ENCODE measurements at regions not wholly inside any gene's neighbourhood (a gene's known extent, or its start where the extent isn't known, plus 50 kb on each side); places are given as distances from the start of the nearest gene placed in this dataset.

- H3K9ac ChIP-seq (replicated peaks in 1 of 4; ENCODE audit: extremely low read depth in 1 of 4, low read depth in 3 of 4, low read length in 3 of 4) = no peak overlapping the region
- CTCF ChIA-PET (ENCODE audit: partially characterized antibody) = interaction anchor here (0.7 to 28.1 kb wide), 15 partner anchors 8 to 232 kb away, joined by 3 to 823 read pairs (median 4); no protein-coding TSS in a partner anchor
- FAIRE-seq = no peak
These were observed 115.7 kb upstream of the IPO9 start for GRCh38 chr1:201713086-201713810.

More at GRCh38 chr1:201713086-201713810, 115.7 kb upstream of the IPO9 start:
- no peak overlapping the region for H2BK20ac ChIP-seq (ENCODE audit: low read length)
- no peaks in the 10 kb centered on the region; the same call in 1 of the 2 replicates for H3K23me2 ChIP-seq (ENCODE audit: low read depth, low read length)
- no peaks in the 10 kb centered on the region for H3K79me2 ChIP-seq (ENCODE audit: control insufficient read depth in 1 of 2, insufficient read depth in 2 of 2, low read length in 2 of 2)
- no peak overlapping the region for H2BK5ac ChIP-seq (ENCODE audit: low read depth, low read length)
- H3K4me2 ChIP-seq (ENCODE audit: insufficient read depth in 1 of 2, low read depth in 2 of 2, low read length in 2 of 2) = no peak overlapping the region
- H3K36me3 ChIP-seq (ENCODE audit: control insufficient read depth in 2 of 4, insufficient read depth in 4 of 4, low read length in 3 of 4) = no peaks in the 10 kb centered on the region
- H4K5ac ChIP-seq (ENCODE audit: insufficient read length, low read depth, low read length) = no peak overlapping the region
- H2BK15ac ChIP-seq (ENCODE audit: low read length) = no peak overlapping the region
- TF ChIP-seq BCL11A (IDR thresholded peaks at IDR 0.05; ENCODE audit: low read depth in 2 of 2, low read length in 2 of 2) = no peak
- no peak for TF ChIP-seq SUZ12 (IDR thresholded peaks at IDR 0.05; ENCODE audit: low read length)
- TF ChIP-seq CEBPB (IDR thresholded peaks at IDR 0.05; ENCODE audit: low read depth, low read length) = no peak
- TF ChIP-seq SP4 (IDR thresholded peaks at IDR 0.05; ENCODE audit: low read length) = no peak
- no peak for TF ChIP-seq RBBP5 (IDR thresholded peaks at IDR 0.05; ENCODE audit: borderline replicate concordance, low read depth, low read length)
- TF ChIP-seq CHD2 (IDR thresholded peaks at IDR 0.05; ENCODE audit: low read length) = no peak
- no peak for TF ChIP-seq TBP (IDR thresholded peaks at IDR 0.05; ENCODE audit: low read depth, low read length)
- TF ChIP-seq SRF (IDR thresholded peaks at IDR 0.05; ENCODE audit: low read depth, low read length) = no peak
- TF ChIP-seq SIX5 (IDR thresholded peaks at IDR 0.05; ENCODE audit: low read depth, low read length) = no peak
- TF ChIP-seq BACH1 (IDR thresholded peaks at IDR 0.05; ENCODE audit: low read length) = no peak
- no peak for TF ChIP-seq GABPA (IDR thresholded peaks at IDR 0.05; ENCODE audit: borderline replicate concordance, insufficient read depth, low read length)
- TF ChIP-seq CTBP2 (IDR thresholded peaks at IDR 0.05; ENCODE audit: borderline replicate concordance, insufficient read depth, insufficient read length, low read length) = no peak
- TF ChIP-seq SIN3A (conservative IDR thresholded peaks at IDR 0.05 in 1 of 2, IDR thresholded peaks at IDR 0.05 in 1 of 2; ENCODE audit: low read depth in 1 of 2, low read length in 2 of 2) = no peak
- no peak overlapping the region for H4K91ac ChIP-seq (replicated peaks; ENCODE audit: insufficient read length, low read length)
- H3K14ac ChIP-seq (ENCODE audit: insufficient read length) = no peak overlapping the region
- no peak overlapping the region for H3K4me3 ChIP-seq (ENCODE audit: extremely low read depth in 1 of 4, insufficient read depth in 2 of 4, low read depth in 3 of 4, low read length in 4 of 4)
- H3K18ac ChIP-seq (ENCODE audit: extremely low read depth, low read length) = no peak overlapping the region
- H3K4ac ChIP-seq (replicated peaks; ENCODE audit: insufficient read length, low read depth, low read length) = no peak overlapping the region
- H3K9me3 ChIP-seq (ENCODE audit: insufficient read depth in 2 of 2, low read depth in 1 of 2, low read length in 1 of 2) = no peaks in the 10 kb centered on the region
- H4K8ac ChIP-seq (ENCODE audit: extremely low read depth, insufficient read depth, low read length) = no peak overlapping the region
- no peak overlapping the region for H2BK120ac ChIP-seq (replicated peaks; ENCODE audit: low read depth, low read length)
- H2AFZ ChIP-seq (ENCODE audit: low read length) = no peak overlapping the region
- DNase-seq (ENCODE audit: low read depth in 1 of 2, low spot score in 2 of 2) = no peak
- H3K27ac ChIP-seq (ENCODE audit: low read depth, low read length) = no peak overlapping the region
- H3K23ac ChIP-seq (ENCODE audit: insufficient read length) = no peak overlapping the region
- H4K20me1 ChIP-seq (replicated peaks in 1 of 2; ENCODE audit: control insufficient read depth in 1 of 2, insufficient read depth in 2 of 2, low read length in 2 of 2) = no peaks in the 10 kb centered on the region
- peaks cover 0 to 3% (median 2%) of the 10 kb centered on the region in 4 experiments; a peak in 5 of 7 replicates for H3K4me1 ChIP-seq (replicated peaks in 1 of 4; ENCODE audit: control insufficient read depth in 3 of 4, insufficient read depth in 4 of 4, low read length in 3 of 4)
- 72% methylated on average over 3 of the region's 3 CpGs; no CpG with 5 or more reads in 1 of the 2 experiments for WGBS, 2 experiments (ENCODE audit: extremely low coverage in 1 of 2, insufficient coverage in 1 of 2, insufficient read length in 1 of 2, insufficient replicate concordance in 2 of 2, low coverage in 1 of 2, low lambda C conversion rate in 2 of 2, missing lambda C conversion rate in 1 of 2)
- no peak overlapping the region for H3K56ac ChIP-seq (replicated peaks; ENCODE audit: insufficient read length, low read depth, low read length)
- H2BK12ac ChIP-seq (ENCODE audit: low read depth, low read length) = no peak overlapping the region
- H3K27me3 ChIP-seq (replicated peaks in 1 of 4; ENCODE audit: control insufficient read depth in 3 of 4, extremely low read depth in 1 of 4, insufficient read depth in 3 of 4, low read length in 3 of 4) = no peaks in the 10 kb centered on the region
- no peak overlapping the region for H2AK5ac ChIP-seq (ENCODE audit: low read depth, low read length)
- POLR2A ChIA-PET (ENCODE audit: partially characterized antibody) = no interaction called here
- no peaks in the 10 kb centered on the region for H3K79me1 ChIP-seq (ENCODE audit: low read depth, low read length)

All from H1 (cell line).